Neural cell (in vitro differentiated cells): ENCODE measurements at regions not wholly inside any gene's neighbourhood (a gene's known extent, or its start where the extent isn't known, plus 50 kb on each side); places are given as distances from the start of the nearest gene placed in this dataset.
"Not testable (repeated sequence)": the region's sequence is repeated elsewhere in the genome, so short reads cannot be mapped to it uniquely, and the experiment has no call there.

Source experiments
- H2AFZ ChIP-seq: fragments of 200-600, 300-800 bp; sonication (generic), shearing (Covaris generic); 2 replicates; pipeline ENCODE4 v1.6.0; 2014; ENCODE audit warnings: low read depth, mild to moderate bottlenecking, antibody characterized with exemption, low read length, moderate library complexity
- H3F3A ChIP-seq: fragments of 200-600 bp; shearing (Covaris generic); 2 replicates; pipeline ENCODE4 v1.6.1; 2016; ENCODE audit warnings: mild to moderate bottlenecking, moderate library complexity, mixed read lengths, antibody characterized with exemption, low read length; ENCODE audit not compliant: insufficient read depth, poor library complexity, severe bottlenecking
- H3K27ac ChIP-seq: fragments of 200-600, 300-800 bp; sonication (generic), shearing (Covaris generic); 2 replicates; pipeline ENCODE4 v1.5.1; 2014; ENCODE audit warnings: mild to moderate bottlenecking, low read length, moderate library complexity
- H3K27me3 ChIP-seq: fragments of 300-800, 200-600 bp; sonication (generic), shearing (Covaris generic); 2 replicates; pipeline ENCODE4 v1.6.0; 2014; ENCODE audit warnings: mild to moderate bottlenecking, low read depth, low read length, moderate library complexity; ENCODE audit not compliant: insufficient read depth
- H3K36me3 ChIP-seq: fragments of 300-800, 200-600 bp; sonication (generic), shearing (Covaris generic); 2 replicates; pipeline ENCODE4 v1.5.1; 2014; ENCODE audit warnings: mild to moderate bottlenecking, antibody characterized with exemption, low read length, moderate library complexity; ENCODE audit not compliant: insufficient read depth
- H3K4me2 ChIP-seq: fragments of 300-800, 200-600 bp; sonication (generic), shearing (Covaris generic); 2 replicates; pipeline ENCODE4 v1.6.0; 2014; ENCODE audit warnings: mild to moderate bottlenecking, low read length
- H3K4me3 ChIP-seq: fragments of 300-800, 200-600 bp; sonication (generic), shearing (Covaris generic); 2 replicates; pipeline ENCODE4 v1.5.1; 2014; ENCODE audit warnings: mild to moderate bottlenecking, low read length, moderate library complexity
- H3K79me2 ChIP-seq: fragments of 200-600 bp; shearing (Covaris generic); replicated peaks from 2 replicates; pipeline ENCODE4 v1.6.0; 2014; ENCODE audit warnings: mild to moderate bottlenecking, low read length, moderate library complexity; ENCODE audit not compliant: insufficient read depth
- H3K9ac ChIP-seq: fragments of 300-800, 200-600 bp; sonication (generic), shearing (Covaris generic); 2 replicates; pipeline ENCODE4 v1.6.1; 2016; ENCODE audit warnings: mild to moderate bottlenecking, low read length, mixed read lengths
- H3K9me2 ChIP-seq: fragments of 200-600 bp; shearing (Covaris generic); 2 replicates; pipeline ENCODE4 v1.6.1; 2016; ENCODE audit warnings: mild to moderate bottlenecking, low read length, mixed read lengths; ENCODE audit not compliant: insufficient read depth
- H3K9me3 ChIP-seq: fragments of 200-600, 300-800 bp; sonication (generic), shearing (Covaris generic); 2 replicates; pipeline ENCODE4 v1.6.1; 2016; ENCODE audit warnings: mild to moderate bottlenecking, mixed run types, low read length, moderate library complexity, mixed read lengths
- H4K20me1 ChIP-seq: fragments of 200-600 bp; shearing (Covaris generic); 2 replicates; pipeline ENCODE4 v1.6.1; 2016; ENCODE audit warnings: mild to moderate bottlenecking, mixed run types; ENCODE audit not compliant: insufficient read depth
- CTCF ChIP-seq: fragments of 450-650 bp; IDR thresholded peaks from 2 replicates; pipeline ENCODE4 v1.5.1; 2014; ENCODE audit warnings: antibody characterized with exemption, mild to moderate bottlenecking, moderate library complexity; ENCODE audit not compliant: poor library complexity, severe bottlenecking
- EP300 ChIP-seq: fragments of 450-650 bp; conservative IDR thresholded peaks from 2 replicates; pipeline ENCODE4 v1.6.1; 2014; ENCODE audit warnings: antibody characterized with exemption, mild to moderate bottlenecking, moderate library complexity; ENCODE audit not compliant: poor library complexity, severe bottlenecking
- EZH2 ChIP-seq: fragments of 200-600, 300-800 bp; shearing (Covaris generic), sonication (generic); IDR thresholded peaks from 2 replicates; pipeline ENCODE4 v1.6.1; 2014; ENCODE audit warnings: antibody characterized with exemption, low read length, borderline replicate concordance, mild to moderate bottlenecking; ENCODE audit not compliant: insufficient read depth, poor library complexity, severe bottlenecking
- MXI1 ChIP-seq: fragments of 450-650 bp; conservative IDR thresholded peaks from 2 replicates; pipeline ENCODE4 v1.6.1; 2014; ENCODE audit warnings: antibody characterized with exemption, mild to moderate bottlenecking; ENCODE audit not compliant: poor library complexity, severe bottlenecking
- POLR2AphosphoS5 ChIP-seq: IDR thresholded peaks from 2 replicates; pipeline ENCODE4 v1.6.1; 2012
- RAD21 ChIP-seq: fragments of 450-650 bp; conservative IDR thresholded peaks from 2 replicates; pipeline ENCODE4 v1.6.1; 2014; ENCODE audit warnings: antibody characterized with exemption, mild to moderate bottlenecking, moderate library complexity
- REST ChIP-seq: IDR thresholded peaks from 2 replicates; pipeline ENCODE4 v1.6.1; 2012; ENCODE audit warnings: borderline replicate concordance
- SMC3 ChIP-seq: fragments of 450-650 bp; conservative IDR thresholded peaks from 2 replicates; pipeline ENCODE4 v1.6.1; 2014; ENCODE audit warnings: antibody characterized with exemption, mild to moderate bottlenecking, moderate library complexity; ENCODE audit not compliant: poor library complexity
- TAF1 ChIP-seq: IDR thresholded peaks from 2 replicates; pipeline ENCODE4 v1.6.1; 2012; ENCODE audit warnings: low read depth

GRCh38 chr11:44430140-44430539 lies 120.2 kb upstream of the ALX4 start:
- no peaks in the 10 kb centered on the region for H3F3A ChIP-seq
- TF ChIP-seq REST, result no peak
- TF ChIP-seq MXI1, result no peak
- no peak for TF ChIP-seq SMC3
- no peak for TF ChIP-seq CTCF
- TF ChIP-seq EZH2, result no peak
- TF ChIP-seq EP300, result no peak
- TF ChIP-seq TAF1, result no peak
- TF ChIP-seq POLR2AphosphoS5, result no peak
- TF ChIP-seq RAD21, result no peak
- H3K9me2 ChIP-seq, result no peaks in the 10 kb centered on the region
- H3K4me3 ChIP-seq, result no peak overlapping the region
- no peaks in the 10 kb centered on the region for H3K27me3 ChIP-seq
- no peaks in the 10 kb centered on the region for H3K79me2 ChIP-seq
- H2AFZ ChIP-seq, result no peak overlapping the region
- no peaks in the 10 kb centered on the region for H3K9me3 ChIP-seq
- H3K9ac ChIP-seq, result no peak overlapping the region
- H3K27ac ChIP-seq, result no peak overlapping the region
- no peak overlapping the region for H3K4me2 ChIP-seq
- no peaks in the 10 kb centered on the region for H3K36me3 ChIP-seq
- H4K20me1 ChIP-seq, result no peaks in the 10 kb centered on the region

GRCh38 chr11:44434191-44434590 lies 124.3 kb upstream of the ALX4 start:
- H3K9ac ChIP-seq, result no peak overlapping the region
- H3F3A ChIP-seq, result no peaks in the 10 kb centered on the region
- H3K79me2 ChIP-seq, result no peaks in the 10 kb centered on the region
- H4K20me1 ChIP-seq, result no peaks in the 10 kb centered on the region
- no peaks in the 10 kb centered on the region for H3K36me3 ChIP-seq
- no peaks in the 10 kb centered on the region for H3K27me3 ChIP-seq
- no peaks in the 10 kb centered on the region for H3K9me3 ChIP-seq
- no peak overlapping the region for H2AFZ ChIP-seq
- no peak overlapping the region for H3K4me2 ChIP-seq
- no peak overlapping the region for H3K4me3 ChIP-seq
- H3K9me2 ChIP-seq, result no peaks in the 10 kb centered on the region
- TF ChIP-seq RAD21, result no peak
- TF ChIP-seq EP300, result no peak
- no peak for TF ChIP-seq EZH2
- no peak for TF ChIP-seq MXI1
- no peak overlapping the region for H3K27ac ChIP-seq

GRCh38 chr11:44437122-44437521 lies 127.2 kb upstream of the ALX4 start:
- no peaks in the 10 kb centered on the region for H3F3A ChIP-seq
- no peak overlapping the region for H3K9ac ChIP-seq
- no peaks in the 10 kb centered on the region for H3K36me3 ChIP-seq
- no peak overlapping the region for H3K27ac ChIP-seq
- H3K79me2 ChIP-seq, result no peaks in the 10 kb centered on the region
- H3K4me3 ChIP-seq, result no peak overlapping the region
- no peaks in the 10 kb centered on the region for H3K27me3 ChIP-seq
- no peak overlapping the region for H3K4me2 ChIP-seq
- H4K20me1 ChIP-seq, result no peaks in the 10 kb centered on the region
- no peaks in the 10 kb centered on the region for H3K9me3 ChIP-seq
- H3K9me2 ChIP-seq, result no peaks in the 10 kb centered on the region
- H2AFZ ChIP-seq, result no peak overlapping the region
- no peak for TF ChIP-seq CTCF

- not testable (repeated sequence) for H3K27me3 ChIP-seq, H3K36me3 ChIP-seq, H4K20me1 ChIP-seq, H3K27ac ChIP-seq, H3K9me3 ChIP-seq, H3K9me2 ChIP-seq, H3K79me2 ChIP-seq, H3K4me2 ChIP-seq, H3F3A ChIP-seq, H3K9ac ChIP-seq, H2AFZ ChIP-seq, H3K4me3 ChIP-seq
These were observed 122.4 kb upstream of the CD82 start for GRCh38 chr11:44442893-44443673.
